NCI-H82 treated with DMSO at 0.1 percent for 48 hours (cell line): ENCODE measurements at regions not wholly inside any gene's neighbourhood (a gene's known extent, or its start where the extent isn't known, plus 50 kb on each side); places are given as distances from the start of the nearest gene placed in this dataset.

Experiments used
- DNase-seq: peaks from one replicate; lab custom pipeline; 2025; ENCODE audit not compliant: unreplicated experiment; lab: John Stamatoyannopoulos, UW

- DNase-seq, result no peak
Measured at GRCh38 chr12:39240587-39240986, 202.3 kb downstream of the KIF21A start.

- DNase-seq, result no peak
Measured at GRCh38 chr12:39239490-39240486, 203.1 kb downstream of the KIF21A start.

GRCh38 chr12:39237004-39237403, 205.9 kb downstream of the KIF21A start:
- DNase-seq, result no peak

GRCh38 chr12:39235990-39236767, 206.7 kb downstream of the KIF21A start:
- DNase-seq, result no peak

GRCh38 chr12:39230086-39230485, 212.8 kb downstream of the KIF21A start:
- DNase-seq, result no peak

- DNase-seq, result no peak
Measured at GRCh38 chr12:39227218-39227617, 215.7 kb downstream of the KIF21A start.

GRCh38 chr12:39224971-39225370, 217.9 kb downstream of the KIF21A start:
- DNase-seq, result no peak

GRCh38 chr12:39205969-39206368, 237.0 kb downstream of the KIF21A start:
- DNase-seq, result no peak

GRCh38 chr12:39199351-39199750, 243.6 kb downstream of the KIF21A start:
- DNase-seq, result peak; percentile 59

- DNase-seq, result no peak
Measured at GRCh38 chr12:39188689-39189088, 254.2 kb downstream of the KIF21A start.

GRCh38 chr12:39186744-39187143, 256.2 kb downstream of the KIF21A start:
- DNase-seq, result no peak

- no peak for DNase-seq
Measured at GRCh38 chr12:39178837-39179236, 264.1 kb downstream of the KIF21A start.

GRCh38 chr12:39176356-39176755, 266.6 kb downstream of the KIF21A start:
- DNase-seq, result no peak

GRCh38 chr12:39173726-39174125, 268.3 kb upstream of the CPNE8 start:
- DNase-seq, result no peak

GRCh38 chr12:39165338-39165737, 259.9 kb upstream of the CPNE8 start:
- DNase-seq, result no peak

- peak; percentile 42 for DNase-seq
Measured at GRCh38 chr12:39161465-39162085, 256.2 kb upstream of the CPNE8 start.

GRCh38 chr12:39157696-39158342, 252.4 kb upstream of the CPNE8 start:
- no peak for DNase-seq

GRCh38 chr12:39145175-39145999, 240.0 kb upstream of the CPNE8 start:
- DNase-seq, result no peak

GRCh38 chr12:39144613-39145061, 239.2 kb upstream of the CPNE8 start:
- DNase-seq, result no peak

GRCh38 chr12:39138268-39138667, 232.9 kb upstream of the CPNE8 start:
- DNase-seq, result no peak
